ENCODE measurements at regions not wholly inside any gene's neighbourhood (a gene's known extent, or its start where the extent isn't known, plus 50 kb on each side); places are given as distances from the start of the nearest gene placed in this dataset.

DNA sequence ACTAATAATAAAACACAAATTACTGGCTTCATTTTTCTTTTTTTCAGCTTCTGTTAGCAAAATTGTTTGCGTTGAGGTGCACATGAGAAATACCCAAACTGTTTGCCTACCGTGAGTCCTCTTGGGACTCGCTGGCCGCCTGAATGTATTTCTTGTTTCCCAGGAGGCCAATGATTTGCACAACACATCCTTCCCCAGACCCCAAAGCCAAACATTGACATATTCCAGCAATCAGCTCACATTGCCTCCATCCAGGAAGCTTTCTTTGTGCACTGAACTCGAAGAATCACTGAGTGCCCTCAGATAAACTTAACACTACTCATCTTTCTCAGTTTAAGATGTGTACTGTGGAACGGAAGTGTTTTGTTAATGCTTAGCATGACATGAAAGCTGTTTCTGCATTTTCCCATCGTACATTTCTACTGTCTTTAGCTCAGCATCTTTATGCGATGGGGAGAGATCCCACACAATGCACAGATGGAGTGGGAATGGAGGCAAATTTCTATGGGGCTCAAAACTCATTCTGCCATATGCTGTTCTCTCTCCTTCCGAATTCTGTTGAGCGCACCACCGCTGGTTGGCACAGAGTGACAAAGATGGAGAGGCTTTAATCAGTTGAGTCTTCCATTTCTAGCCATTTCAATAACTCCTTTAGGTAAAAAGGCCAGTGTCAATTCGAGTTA lies 399.5 kb downstream of the RFC3 start:
- TF ChIP-seq, protein P1, sequence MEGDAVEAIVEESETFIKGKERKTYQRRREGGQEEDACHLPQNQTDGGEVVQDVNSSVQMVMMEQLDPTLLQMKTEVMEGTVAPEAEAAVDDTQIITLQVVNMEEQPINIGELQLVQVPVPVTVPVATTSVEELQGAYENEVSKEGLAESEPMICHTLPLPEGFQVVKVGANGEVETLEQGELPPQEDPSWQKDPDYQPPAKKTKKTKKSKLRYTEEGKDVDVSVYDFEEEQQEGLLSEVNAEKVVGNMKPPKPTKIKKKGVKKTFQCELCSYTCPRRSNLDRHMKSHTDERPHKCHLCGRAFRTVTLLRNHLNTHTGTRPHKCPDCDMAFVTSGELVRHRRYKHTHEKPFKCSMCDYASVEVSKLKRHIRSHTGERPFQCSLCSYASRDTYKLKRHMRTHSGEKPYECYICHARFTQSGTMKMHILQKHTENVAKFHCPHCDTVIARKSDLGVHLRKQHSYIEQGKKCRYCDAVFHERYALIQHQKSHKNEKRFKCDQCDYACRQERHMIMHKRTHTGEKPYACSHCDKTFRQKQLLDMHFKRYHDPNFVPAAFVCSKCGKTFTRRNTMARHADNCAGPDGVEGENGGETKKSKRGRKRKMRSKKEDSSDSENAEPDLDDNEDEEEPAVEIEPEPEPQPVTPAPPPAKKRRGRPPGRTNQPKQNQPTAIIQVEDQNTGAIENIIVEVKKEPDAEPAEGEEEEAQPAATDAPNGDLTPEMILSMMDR (conservative IDR thresholded peaks at IDR 0.05): no peak
- no peak for TF ChIP-seq EZH2 (IDR thresholded peaks at IDR 0.05; ENCODE audit: low read depth)
